ENCODE measurements at regions not wholly inside any gene's neighbourhood (a gene's known extent, or its start where the extent isn't known, plus 50 kb on each side); places are given as distances from the start of the nearest gene placed in this dataset.

- H3K4me3 ChIP-seq (replicated peaks in 1 of 2; ENCODE audit: low read depth in 2 of 2, low read length in 2 of 2) = no peak overlapping the region
- no peak for TF ChIP-seq CTCF (IDR thresholded peaks at IDR 0.05; ENCODE audit: low read depth, low read length)
- DNase-seq (ENCODE audit: low read depth in 2 of 2) = no peak
Measured at GRCh38 chr18:29406996-29407395, 1230.1 kb upstream of the CDH2 start.

GRCh38 chr18:29397536-29397935, 1220.6 kb upstream of the CDH2 start:
- no peak for TF ChIP-seq CTCF (IDR thresholded peaks at IDR 0.05; ENCODE audit: low read depth, low read length)
- no peak for DNase-seq (ENCODE audit: low read depth in 2 of 2)
- H3K4me3 ChIP-seq (replicated peaks in 1 of 2; ENCODE audit: low read depth in 2 of 2, low read length in 2 of 2) = no peak overlapping the region

- H3K4me3 ChIP-seq (replicated peaks in 1 of 2; ENCODE audit: low read depth in 2 of 2, low read length in 2 of 2) = no peak overlapping the region
- DNase-seq (ENCODE audit: low read depth in 2 of 2) = peak; percentile 3 to 16
- no peak for TF ChIP-seq CTCF (IDR thresholded peaks at IDR 0.05; ENCODE audit: low read depth, low read length)
Measured at GRCh38 chr18:29383311-29384273, 1206.7 kb upstream of the CDH2 start.

- peak; percentile 13 to 28 for DNase-seq (ENCODE audit: low read depth in 2 of 2)
- H3K4me3 ChIP-seq (replicated peaks in 1 of 2; ENCODE audit: low read depth in 2 of 2, low read length in 2 of 2) = no peak overlapping the region
- TF ChIP-seq CTCF (IDR thresholded peaks at IDR 0.05; ENCODE audit: low read depth, low read length) = no peak
Measured at GRCh38 chr18:29378651-29379136, 1201.8 kb upstream of the CDH2 start.

- no peak overlapping the region for H3K4me3 ChIP-seq (replicated peaks in 1 of 2; ENCODE audit: low read depth in 2 of 2, low read length in 2 of 2)
- DNase-seq (ENCODE audit: low read depth in 2 of 2) = peak in 1 of 2 donors; percentile 55
- no peak for TF ChIP-seq CTCF (IDR thresholded peaks at IDR 0.05; ENCODE audit: low read depth, low read length)
Measured at GRCh38 chr18:29377346-29377745, 1200.4 kb upstream of the CDH2 start.

- H3K4me3 ChIP-seq (replicated peaks in 1 of 2; ENCODE audit: low read depth in 2 of 2, low read length in 2 of 2) = no peak overlapping the region
- no peak for TF ChIP-seq CTCF (IDR thresholded peaks at IDR 0.05; ENCODE audit: low read depth, low read length)
- DNase-seq (ENCODE audit: low read depth in 2 of 2) = no peak
Measured at GRCh38 chr18:29373000-29373399, 1196.1 kb upstream of the CDH2 start.
